GM12865 (cell line): ENCODE measurements at regions not wholly inside any gene's neighbourhood (a gene's known extent, or its start where the extent isn't known, plus 50 kb on each side); places are given as distances from the start of the nearest gene placed in this dataset.
"Not testable (repeated sequence)": the region's sequence is repeated elsewhere in the genome, so short reads cannot be mapped to it uniquely, and the experiment has no call there.

Source experiments
- DNase-seq: peaks from one replicate; pipeline ENCODE4 v3.0.0; 2010; ENCODE audit warnings: low read depth
- H3K4me3 ChIP-seq: 2 replicates; pipeline ENCODE4 v1.5.1; 2011; ENCODE audit warnings: mild to moderate bottlenecking, low read depth, low read length, control low read depth
- CTCF ChIP-seq: IDR thresholded peaks from 2 replicates; pipeline ENCODE4 v1.5.1; 2011; ENCODE audit warnings: low read length, control low read depth, low read depth, inconsistent platforms; ENCODE audit not compliant: insufficient read depth; ENCODE audit errors: missing control alignments

GRCh38 chr5:32165-32564 lies 59.8 kb upstream of the PLEKHG4B start:
- TF ChIP-seq CTCF: no peak
- no peak for DNase-seq
- H3K4me3 ChIP-seq: no peak overlapping the region

GRCh38 chr5:35521-35920 lies 56.4 kb upstream of the PLEKHG4B start:
- not testable (repeated sequence) for H3K4me3 ChIP-seq, DNase-seq

- H3K4me3 ChIP-seq, DNase-seq: not testable (repeated sequence)
These were observed 54.8 kb upstream of the PLEKHG4B start for GRCh38 chr5:37207-37606.

GRCh38 chr5:39979-40583 lies 51.9 kb upstream of the PLEKHG4B start:
- no peak for TF ChIP-seq CTCF
- no peak for DNase-seq

More at GRCh38 chr5:39979-40583, 51.9 kb upstream of the PLEKHG4B start:
- no peak overlapping the region for H3K4me3 ChIP-seq
